HG03565 (cell line): ENCODE measurements at regions not wholly inside any gene's neighbourhood (a gene's known extent, or its start where the extent isn't known, plus 50 kb on each side); places are given as distances from the start of the nearest gene placed in this dataset.

Source experiments
- ATAC-seq: cut with Tn5 transposase; IDR thresholded peaks from one replicate; pipeline ENCODE4 v1.9.1; 2021; ENCODE audit warnings: mild to moderate bottlenecking, moderate library complexity; ENCODE audit not compliant: unreplicated experiment

DNA sequence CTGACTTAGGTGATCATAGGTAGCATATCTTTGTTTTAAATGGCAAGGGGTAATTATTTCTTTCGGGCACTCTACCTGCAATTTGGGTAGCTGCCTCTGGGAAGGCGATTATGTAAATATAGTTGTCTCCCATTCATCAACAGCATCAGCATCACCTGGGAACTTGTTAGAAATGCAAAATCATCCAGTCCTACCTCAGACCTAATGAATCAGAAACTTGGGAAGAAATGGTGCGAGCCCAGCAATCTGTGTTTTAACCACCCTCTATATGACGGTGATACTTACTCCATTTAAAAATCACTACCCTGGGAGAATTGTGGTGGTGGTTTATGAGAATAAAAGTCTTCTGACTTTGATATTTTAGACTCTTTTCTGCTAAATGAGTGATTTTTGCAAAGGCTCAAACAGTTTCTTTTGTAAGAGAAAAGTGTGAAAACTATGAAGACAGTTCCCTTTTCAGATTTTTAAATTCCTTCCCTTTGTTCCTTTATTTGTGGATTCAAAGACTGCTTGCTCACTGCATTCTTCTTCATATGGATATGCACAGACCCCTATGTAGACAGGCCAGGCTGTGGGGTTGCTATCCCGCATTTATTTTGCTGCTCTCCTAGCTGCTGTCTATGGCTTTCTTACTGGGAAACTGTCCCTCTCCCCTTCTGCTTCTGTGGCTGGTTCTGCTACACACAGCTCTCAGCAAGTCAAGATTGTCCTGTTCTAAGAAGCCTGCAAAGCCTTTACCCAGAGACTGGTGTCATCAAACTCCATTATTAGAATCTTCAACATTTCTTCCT is 365.3 kb downstream of the RNF144B start:
- ATAC-seq: no peak

- no peak for ATAC-seq
Observed at GRCh38 chr6:18753076-18753475, 365.9 kb downstream of the RNF144B start.

GRCh38 chr6:18763086-18763485 is 375.9 kb downstream of the RNF144B start:
- ATAC-seq: no peak

- ATAC-seq: no peak
Observed at GRCh38 chr6:18784794-18785193, 397.6 kb downstream of the RNF144B start.

- no peak for ATAC-seq
Observed at GRCh38 chr6:18785810-18786490, 398.8 kb downstream of the RNF144B start.

- no peak for ATAC-seq
Observed at GRCh38 chr6:18792866-18793265, 405.7 kb downstream of the RNF144B start.

DNA sequence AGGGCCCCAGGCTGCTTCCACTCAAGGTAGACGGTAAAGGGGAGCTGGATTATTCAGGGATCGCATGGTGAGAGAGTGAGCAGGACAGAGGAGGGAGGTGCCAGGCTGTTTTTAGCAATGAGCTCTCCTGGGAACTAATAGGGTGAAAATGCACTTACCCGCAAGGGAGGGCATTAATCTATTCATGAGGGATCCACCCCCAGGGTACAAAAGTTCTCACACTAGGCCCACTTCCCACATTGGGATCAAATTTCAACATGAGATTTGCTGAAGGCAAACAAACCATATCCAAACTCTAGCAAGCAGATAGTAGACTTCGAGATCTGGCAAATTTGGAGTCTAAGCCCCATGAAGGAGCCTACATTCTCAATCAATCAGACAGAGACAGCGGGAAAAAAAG is 408.6 kb downstream of the RNF144B start:
- ATAC-seq: no peak

DNA sequence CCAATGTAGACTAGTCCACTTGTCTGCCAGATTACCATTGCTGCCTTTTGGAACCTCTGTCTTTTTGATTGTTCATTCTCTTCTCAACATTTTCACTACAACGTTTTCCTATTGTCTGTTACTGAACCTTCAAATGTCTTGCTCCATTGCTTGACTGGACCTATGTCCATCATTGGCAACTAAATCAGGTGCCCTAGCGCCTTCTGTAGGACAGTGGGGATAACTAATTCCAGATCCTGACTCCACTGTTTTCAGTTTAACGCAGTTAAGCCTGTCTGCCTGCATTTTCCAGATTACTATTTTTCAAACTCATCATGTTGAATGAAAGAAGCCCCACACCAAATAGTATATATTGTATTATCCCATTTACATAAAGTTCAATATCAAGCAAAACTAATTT is 433.6 kb downstream of the RNF144B start:
- no peak for ATAC-seq

DNA sequence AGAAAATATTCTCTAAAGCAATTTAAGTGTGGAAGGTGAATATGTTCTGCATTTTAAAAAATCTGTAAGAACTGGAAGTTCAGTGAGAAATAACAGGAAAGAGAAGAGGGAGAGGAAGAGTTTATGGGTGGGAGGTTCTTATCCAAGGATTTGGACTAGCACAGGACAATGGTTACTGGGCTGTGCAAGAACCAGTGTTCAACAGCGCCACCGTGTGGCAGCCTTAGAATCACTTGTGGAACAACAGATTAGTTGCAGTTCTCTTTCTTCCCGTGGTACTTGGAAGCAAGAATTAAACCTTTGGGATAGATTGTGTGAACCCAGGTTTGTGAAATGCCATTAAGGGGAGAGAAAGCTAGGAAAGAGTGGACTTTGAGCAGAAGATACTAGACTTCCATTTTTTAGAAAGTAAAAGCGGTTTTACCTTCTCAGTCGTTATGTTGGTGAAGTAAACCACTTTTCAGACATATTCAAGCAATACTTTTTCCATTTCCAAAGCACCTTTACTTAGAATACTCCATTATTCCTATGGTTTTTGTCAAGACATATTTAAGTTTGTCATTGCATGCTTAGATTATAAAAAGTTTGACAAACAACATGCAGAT is 436.7 kb downstream of the RNF144B start:
- ATAC-seq: no peak

- ATAC-seq: no peak
Observed at GRCh38 chr6:18829272-18829870, 442.2 kb downstream of the RNF144B start.

DNA sequence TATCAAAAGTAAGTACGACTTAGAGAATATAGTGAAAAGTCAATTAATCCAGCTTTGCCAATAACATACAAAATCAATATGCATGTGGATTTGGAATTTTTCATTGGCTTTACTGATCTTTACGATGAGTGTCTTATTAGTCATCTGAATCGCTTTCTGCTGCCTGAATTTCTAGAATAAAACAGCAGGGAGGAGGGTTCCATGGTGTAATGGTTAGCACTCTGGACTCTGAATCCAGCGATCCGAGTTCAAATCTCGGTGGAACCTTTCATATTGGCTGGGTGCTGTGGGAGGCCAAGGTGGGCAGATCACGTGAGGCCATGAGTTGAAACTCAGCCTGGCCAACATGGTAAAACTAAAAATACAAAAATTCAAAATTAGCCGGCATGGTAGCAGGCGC is 448.8 kb downstream of the RNF144B start:
- no peak for ATAC-seq

GRCh38 chr6:18837013-18837412 is 449.9 kb downstream of the RNF144B start:
- no peak for ATAC-seq

GRCh38 chr6:18842534-18842933 is 455.4 kb downstream of the RNF144B start:
- ATAC-seq: no peak

DNA sequence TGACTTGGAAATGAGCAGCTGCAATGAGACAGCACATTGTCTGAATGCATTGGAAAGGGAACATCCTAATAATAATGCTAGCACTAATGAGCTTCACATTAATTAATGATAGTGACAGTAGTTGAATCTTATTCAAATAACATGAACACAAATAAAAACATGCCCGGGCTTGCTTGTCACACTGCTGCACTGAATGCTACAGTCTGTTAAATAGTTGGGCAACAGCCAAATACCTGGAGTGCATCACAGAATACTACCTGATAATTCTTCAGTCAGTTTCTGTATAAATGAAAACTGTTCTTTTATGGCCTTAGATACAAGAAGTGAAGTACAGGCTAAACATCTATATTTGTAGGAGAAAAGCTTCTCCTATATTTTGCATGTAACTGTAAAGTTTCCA is 458.7 kb downstream of the RNF144B start:
- ATAC-seq: no peak

DNA sequence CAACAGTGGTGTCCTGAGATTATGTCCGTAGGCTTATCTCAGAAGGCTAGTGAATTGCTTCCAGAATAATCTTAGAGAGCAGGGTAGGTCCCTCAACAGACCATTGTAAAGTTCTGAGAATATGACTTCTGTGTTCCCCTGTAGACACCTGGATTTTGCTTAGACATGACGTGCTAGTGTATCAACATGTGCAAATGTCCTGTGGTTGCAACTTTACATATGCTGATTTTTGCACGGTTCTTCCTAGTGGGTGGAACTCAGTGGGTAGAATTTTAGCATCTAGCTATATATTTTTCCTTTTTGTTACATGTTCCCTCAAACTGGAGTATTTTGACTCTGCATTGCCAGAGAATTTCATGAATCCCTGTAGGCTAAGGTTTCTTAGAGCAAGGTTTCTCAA is 459.2 kb downstream of the RNF144B start:
- ATAC-seq: no peak

- no peak for ATAC-seq
Observed at GRCh38 chr6:18861204-18861603, 474.1 kb downstream of the RNF144B start.

DNA sequence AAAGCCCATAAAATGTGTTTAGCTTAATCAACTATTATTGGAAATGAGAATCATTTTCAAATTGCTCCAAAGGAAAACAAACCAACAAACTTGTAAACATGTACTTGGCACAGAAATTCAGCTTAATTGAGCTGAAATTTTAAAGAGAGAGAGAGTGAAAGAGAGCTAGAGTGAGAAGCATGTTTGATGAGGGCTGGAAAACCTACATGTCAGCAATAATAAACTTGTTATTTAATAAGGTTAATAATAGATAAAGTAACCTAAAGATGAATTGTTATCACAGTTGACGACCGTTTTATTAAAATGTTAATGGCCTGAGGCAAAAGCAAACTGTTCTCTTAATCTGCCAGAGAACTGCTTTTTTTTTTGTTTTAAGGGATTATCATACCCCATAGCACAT is 496.1 kb downstream of the RNF144B start:
- ATAC-seq: no peak

GRCh38 chr6:18883851-18884250 is 496.7 kb downstream of the RNF144B start:
- no peak for ATAC-seq

- ATAC-seq: no peak
Observed at GRCh38 chr6:18893540-18894269, 506.6 kb downstream of the RNF144B start.

DNA sequence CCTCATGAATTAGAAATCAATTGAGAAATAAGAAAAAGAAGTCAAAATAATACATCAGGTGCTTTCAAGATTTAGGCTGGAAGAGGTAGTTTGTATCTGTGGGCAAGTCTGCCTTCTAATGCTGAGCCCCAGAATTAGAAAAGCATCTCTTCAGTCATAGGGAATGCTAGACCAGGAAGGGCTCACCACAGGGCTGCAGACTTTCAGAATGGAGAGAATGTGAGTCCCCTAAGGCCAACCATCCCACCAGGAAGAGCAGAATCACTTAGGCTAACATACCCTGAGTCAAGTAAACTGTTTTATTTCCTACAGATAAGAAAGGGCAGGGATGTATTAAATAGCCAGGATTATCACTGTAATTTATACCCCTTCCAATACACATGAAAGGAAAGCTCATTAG is 510.2 kb downstream of the RNF144B start:
- no peak for ATAC-seq

DNA sequence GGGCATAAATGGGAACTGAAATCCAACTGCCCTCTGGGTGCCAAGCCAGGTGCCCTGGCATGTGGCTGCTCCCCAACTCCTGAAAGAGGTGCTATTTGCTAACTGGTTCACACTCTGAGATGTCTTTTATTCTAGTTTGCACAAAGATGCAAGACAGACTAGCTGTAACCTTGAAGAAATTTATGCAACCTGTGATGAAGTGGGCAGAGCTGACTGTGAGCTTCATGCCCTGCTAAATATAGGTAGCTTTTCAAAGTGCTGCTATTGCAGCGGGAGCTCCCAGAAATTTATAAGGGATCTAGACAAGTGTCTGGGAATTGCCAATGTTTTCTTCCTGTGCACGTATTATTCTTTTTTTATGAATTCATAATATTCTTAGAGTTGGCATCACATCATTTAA is 517.5 kb downstream of the RNF144B start:
- no peak for ATAC-seq
